Adrenal gland (tissue), 5 donors: ENCODE measurements at regions not wholly inside any gene's neighbourhood (a gene's known extent, or its start where the extent isn't known, plus 50 kb on each side); places are given as distances from the start of the nearest gene placed in this dataset.

Source experiments
- CTCF ChIP-seq, 6 experiments: fragments of 450-650 bp in 4 of 6; fragments of 200-600 bp in 2 of 6; sonication (generic) in 1 of 6; IDR thresholded peaks; 1 replicate in 5 of 6; 2 replicates in 1 of 6; pipeline versions ENCODE4 v1.5.1 to v1.8.0; 2016 to 2021; ENCODE audit warnings: antibody characterized with exemption in 6 of 6, mild to moderate bottlenecking in 2 of 6, moderate library complexity in 1 of 6
- POLR2A ChIP-seq, 2 donors: fragments of 450-650 bp; IDR thresholded peaks; one replicate each; pipeline ENCODE4 v1.6.1; 2017; ENCODE audit warnings: antibody characterized with exemption in 2 of 2, mild to moderate bottlenecking in 2 of 2, moderate library complexity in 1 of 2
- donor health status: DM: no; HTN: no; CAD: no.

- no peak for TF ChIP-seq CTCF (IDR thresholded peaks at IDR 0.05)
- TF ChIP-seq POLR2A (IDR thresholded peaks at IDR 0.05), result no peak
Observed at GRCh38 chr16:9630119-9630518, 538.7 kb downstream of the HAPSTR1 start.
